SHP77 (cell line): ENCODE measurements at regions not wholly inside any gene's neighbourhood (a gene's known extent, or its start where the extent isn't known, plus 50 kb on each side); places are given as distances from the start of the nearest gene placed in this dataset.
A peak's percentile ranks its signal among the peaks of the same experiment; 100 is the strongest.
"Not testable (repeated sequence)": the region's sequence is repeated elsewhere in the genome, so short reads cannot be mapped to it uniquely, and the experiment has no call there.

Experiments used
- DNase-seq, 2 experiments: peaks; one replicate each; lab custom pipeline; 2025; lab: John Stamatoyannopoulos, UW

GRCh38 chr22:22346401-22347107, 102.0 kb downstream of the VPREB1 start:
- no peak for DNase-seq

DNA sequence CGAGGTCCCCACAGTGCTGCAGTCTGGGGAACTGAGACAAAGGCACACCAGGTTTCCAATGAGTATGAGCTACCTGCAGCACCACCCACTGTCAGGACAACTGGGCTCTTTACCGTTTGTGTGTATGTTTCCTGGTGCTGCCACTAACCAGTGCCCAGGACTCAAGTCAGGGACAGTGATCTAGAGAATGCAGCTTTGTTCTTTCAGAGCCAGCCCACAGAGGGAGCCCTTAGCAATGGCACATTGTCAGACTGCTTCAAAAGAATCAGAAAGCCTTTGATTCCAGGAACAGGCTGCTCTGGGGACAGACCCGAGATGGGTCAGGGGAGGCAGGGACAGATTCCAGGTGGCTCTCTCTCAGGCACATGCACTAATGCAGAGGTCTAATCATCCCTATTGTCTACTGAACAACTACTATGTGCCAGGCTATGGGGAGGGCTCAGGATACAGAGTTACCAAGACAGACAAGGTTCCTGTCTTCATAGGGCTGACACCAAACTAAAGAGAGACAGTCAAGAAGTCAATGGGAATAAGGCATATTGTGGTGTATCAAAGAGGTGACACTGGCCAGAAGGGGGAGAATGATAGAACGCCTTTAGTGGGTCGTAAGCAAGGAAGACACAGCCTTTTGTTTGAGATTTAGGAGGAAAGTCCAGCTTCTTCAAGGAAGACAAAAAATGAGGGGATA, 103.7 kb downstream of the VPREB1 start:
- peak in 1 of 2 experiments; percentile 1 for DNase-seq

- DNase-seq, result no peak
Measured at GRCh38 chr22:22348815-22349454, 104.3 kb downstream of the VPREB1 start.

DNA sequence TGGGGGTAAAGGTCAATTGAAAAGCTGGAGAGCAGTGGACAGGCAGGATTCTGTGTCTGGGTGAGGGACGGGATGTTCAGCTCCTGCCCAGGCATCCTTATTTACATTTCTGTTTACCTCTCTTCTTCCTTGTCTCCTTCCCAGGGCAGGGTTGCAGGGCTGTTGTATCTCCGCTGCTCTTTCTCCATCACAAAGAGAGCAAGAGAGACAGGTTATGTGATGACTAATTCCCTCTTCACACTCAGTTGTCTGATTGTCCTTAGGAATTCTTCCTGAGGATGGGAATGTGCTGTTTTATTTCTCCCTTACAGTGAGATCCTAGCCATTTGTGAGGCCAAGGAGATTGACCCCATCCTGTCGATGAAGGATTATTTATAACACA, 104.9 kb downstream of the VPREB1 start:
- no peak for DNase-seq

DNA sequence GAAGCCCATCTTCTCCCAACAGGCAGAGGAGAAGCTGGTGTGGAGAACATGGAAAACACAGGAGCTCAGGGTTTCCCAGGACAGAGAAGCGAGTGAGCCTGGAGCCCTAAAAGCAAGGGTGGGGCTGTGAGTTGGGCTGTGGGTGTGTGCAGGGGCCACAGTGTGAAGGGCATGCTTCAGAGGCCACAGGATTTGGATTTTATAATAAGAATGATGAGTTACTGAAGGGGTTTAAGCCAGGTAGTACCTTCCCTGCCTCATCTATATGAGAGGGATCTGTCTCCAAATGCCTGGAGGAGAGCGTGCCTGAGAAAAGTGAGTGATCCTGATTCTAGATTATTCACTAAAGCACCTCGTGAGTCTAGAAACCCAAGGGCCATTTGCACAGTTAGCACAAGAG, 106.8 kb downstream of the VPREB1 start:
- no peak for DNase-seq

GRCh38 chr22:22352371-22352999, 107.9 kb downstream of the VPREB1 start:
- DNase-seq, result no peak

DNA sequence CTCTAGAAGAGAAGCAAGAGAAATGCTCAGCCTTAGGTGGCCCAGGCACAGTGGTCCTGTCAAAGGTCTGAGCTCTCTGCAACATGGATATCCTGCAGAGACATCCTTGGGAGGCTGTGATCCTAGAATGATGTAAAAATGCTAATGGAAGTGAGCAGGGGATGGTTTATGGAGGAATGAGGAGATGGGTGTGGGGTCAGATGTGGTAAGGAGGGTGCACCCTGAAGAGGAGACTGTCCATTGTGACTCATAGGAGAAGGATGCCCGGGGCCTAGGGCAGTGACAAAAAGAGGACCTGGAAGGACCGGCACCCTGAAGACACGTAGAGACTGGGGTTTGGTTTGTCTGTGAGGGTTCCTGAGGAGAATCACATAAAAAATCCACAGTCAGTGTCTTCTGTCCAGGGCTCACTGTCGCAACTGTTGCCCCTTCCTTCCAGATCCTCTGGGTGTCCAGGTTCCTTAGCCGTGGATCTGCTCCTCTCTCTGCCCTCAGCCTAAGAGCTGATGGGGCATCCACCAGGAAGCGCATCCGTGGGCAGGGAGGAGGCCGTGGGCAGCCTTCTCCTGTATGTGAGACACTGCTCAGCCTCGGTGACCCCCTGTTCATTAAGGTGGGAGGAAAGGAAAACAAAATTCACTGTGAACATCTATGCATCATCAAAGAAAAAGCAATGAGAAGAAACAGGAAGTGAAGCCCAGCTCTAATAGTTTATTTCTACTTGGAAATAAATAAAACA, 110.7 kb downstream of the VPREB1 start:
- no peak for DNase-seq

- peak; percentile 88 to 91 for DNase-seq
Measured at GRCh38 chr22:22357024-22357883, 112.7 kb downstream of the VPREB1 start.

- DNase-seq, result no peak
Measured at GRCh38 chr22:22358152-22358551, 113.6 kb downstream of the VPREB1 start.

DNA sequence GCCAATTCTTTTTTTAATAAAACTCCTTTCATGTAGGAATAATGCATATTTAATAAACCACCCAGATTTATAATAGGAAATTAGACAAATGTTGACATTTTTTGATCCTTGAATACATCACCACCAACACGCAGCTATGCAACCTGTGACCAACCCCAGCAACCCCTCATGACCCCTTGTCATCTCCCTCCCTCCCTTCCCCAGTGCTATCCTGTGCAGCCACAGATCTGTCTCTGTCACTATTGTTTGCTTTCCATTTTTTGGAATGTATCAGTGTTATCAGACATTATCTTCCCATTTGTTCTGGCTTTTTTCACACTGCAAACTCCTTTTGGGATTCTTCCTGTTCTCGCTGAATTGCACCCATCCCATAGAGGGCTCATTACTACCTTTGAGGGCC, 114.1 kb downstream of the VPREB1 start:
- DNase-seq, result no peak

- no peak for DNase-seq
Measured at GRCh38 chr22:22359465-22359864, 114.9 kb downstream of the VPREB1 start.

DNA sequence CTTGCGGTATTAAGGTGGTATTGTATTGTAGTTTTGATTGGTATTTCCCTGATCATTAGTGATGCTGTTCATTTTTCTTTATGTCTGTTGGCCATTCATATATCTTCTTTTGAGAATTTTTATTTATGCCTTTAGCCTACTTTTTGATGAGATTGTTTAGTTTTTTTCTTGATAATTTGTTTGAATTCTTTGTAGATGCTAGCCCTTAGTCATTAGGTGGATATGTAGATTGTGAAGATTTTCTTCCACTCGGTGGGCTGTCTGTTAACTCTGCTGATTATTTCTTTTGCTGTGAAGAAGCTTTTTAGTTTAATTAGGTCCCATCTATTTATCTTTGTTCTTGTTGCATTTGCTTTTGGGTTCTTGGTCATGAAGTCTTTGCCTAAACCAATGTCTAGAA, 115.4 kb downstream of the VPREB1 start:
- DNase-seq, result no peak

DNA sequence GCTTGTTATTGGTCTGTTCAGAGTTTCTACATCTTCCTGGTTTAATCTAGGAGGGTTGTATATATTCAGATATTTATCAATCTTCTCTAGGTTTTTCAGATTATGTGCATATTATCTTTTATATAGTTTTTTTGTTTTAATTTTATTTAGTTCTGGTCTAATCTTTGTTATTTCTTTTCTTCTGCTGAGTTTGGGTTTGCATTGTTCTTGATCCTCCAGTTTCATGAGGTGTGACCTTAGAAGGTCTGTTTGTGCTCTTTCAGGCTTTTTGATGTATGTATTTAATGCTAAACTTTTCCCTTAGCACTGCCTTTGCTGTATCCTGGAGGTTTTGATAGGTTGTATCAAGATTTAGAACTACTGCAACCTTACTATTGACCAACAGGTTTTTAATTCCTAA, 117.7 kb downstream of the VPREB1 start:
- no peak for DNase-seq

GRCh38 chr22:22362936-22363335, 118.3 kb downstream of the VPREB1 start:
- DNase-seq, result no peak

DNA sequence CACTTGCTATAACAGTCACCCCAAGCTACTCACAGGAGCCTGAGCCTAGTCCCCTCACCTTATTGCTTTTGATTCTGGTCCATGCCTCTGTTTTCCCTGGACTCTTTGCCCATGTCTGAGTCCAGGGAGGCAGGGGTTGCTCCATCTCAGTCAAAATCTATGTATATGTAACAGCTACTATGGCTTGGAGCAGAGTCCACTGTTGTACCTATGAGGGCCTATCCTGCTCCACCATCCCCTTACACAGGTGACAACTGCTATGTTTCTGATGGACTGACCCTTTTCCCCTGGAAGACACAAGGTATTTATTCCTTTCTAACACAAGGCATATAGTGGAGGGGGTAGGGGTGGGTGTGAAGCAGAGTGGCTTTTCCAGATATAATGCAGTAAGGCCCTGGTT, 119.6 kb downstream of the VPREB1 start:
- DNase-seq, result no peak

DNA sequence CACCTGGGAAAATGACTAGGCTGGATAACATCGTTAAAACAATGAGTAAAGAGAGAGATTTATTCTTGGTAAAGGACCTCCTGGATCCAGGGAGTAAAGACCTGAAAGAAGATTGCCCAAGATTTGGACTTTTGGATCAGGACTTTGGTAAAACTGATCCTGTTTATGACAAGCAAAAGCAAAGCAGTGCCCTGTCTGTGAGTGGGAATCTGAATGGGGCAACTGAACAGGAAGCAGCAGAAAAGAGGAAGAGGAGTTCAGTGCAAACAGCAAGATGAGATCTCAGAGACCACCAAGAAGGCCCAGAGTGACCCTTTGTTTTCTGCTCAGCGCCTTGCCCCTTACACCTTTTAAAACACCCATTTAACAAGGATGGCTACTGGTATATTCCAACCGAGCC, 122.0 kb downstream of the VPREB1 start:
- DNase-seq, result no peak

DNA sequence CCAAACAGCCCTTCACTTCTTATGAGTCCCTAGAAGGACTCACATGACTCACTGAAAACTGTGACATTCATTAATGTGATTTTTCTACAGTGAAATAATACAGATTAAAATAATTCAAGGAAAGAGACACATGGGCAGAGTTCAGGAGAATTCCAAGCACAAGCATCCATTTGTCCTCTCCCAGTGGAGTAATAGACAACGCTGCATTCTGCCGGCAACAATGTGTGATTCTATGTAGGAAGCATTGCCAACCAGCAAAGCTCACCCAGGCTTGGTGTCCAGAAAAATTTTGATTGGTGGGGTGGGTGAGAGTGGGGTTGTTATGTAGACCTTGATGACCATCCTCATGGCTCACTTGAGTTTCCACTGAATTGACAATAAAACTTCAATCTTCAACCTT, 123.9 kb downstream of the VPREB1 start:
- DNase-seq, result no peak

GRCh38 chr22:22369219-22369963, 124.8 kb downstream of the VPREB1 start:
- DNase-seq, result not testable (repeated sequence)

- DNase-seq, result no peak
Measured at GRCh38 chr22:22369964-22370270, 125.3 kb downstream of the VPREB1 start.

DNA sequence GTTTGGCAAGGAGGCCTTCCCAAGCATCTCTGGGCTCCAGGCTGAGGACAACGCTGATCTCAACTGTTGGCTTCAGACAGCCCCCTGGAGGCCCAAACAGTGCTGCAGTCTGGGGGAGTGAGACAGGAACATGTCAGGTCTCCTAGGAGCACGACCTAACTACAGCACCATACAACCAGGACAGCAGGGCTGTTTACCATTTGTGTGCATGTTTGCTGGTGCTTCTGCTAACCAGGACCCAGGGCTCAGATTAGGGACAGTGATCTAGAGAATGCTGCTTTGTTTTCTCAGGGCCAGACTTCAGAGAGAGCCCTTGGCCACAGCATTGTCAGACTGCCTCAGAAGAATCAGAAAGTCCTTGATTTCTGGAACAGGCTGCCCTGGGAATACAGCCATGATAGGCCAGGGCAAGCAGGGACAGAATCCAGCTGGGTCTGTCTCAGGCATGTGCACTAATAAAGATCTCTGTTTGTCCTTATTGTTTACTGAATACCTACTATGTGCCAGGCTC, 126.5 kb downstream of the VPREB1 start:
- DNase-seq, result no peak
